ENCODE measurements at regions not wholly inside any gene's neighbourhood (a gene's known extent, or its start where the extent isn't known, plus 50 kb on each side); places are given as distances from the start of the nearest gene placed in this dataset.

DNA sequence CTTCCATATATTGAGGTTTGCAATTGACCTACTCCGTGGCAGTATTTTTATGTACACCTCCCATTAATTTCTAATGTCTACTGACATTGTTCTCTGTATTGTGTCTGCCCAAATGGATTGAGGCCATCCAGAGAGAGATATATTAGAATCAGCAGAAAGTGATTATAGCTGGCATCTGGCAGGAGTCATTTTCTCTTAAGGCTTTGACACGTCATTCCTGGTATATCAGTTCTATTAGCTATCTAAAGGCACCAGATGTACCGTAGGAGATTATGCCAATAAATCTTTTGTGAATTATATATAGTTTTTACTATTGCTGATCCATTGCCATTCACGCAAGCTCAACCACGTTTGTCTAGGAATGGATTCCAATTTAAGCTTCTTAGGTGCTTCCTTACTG is 1026.4 kb upstream of the IGFBP7 start:
- TF ChIP-seq, protein P1, sequence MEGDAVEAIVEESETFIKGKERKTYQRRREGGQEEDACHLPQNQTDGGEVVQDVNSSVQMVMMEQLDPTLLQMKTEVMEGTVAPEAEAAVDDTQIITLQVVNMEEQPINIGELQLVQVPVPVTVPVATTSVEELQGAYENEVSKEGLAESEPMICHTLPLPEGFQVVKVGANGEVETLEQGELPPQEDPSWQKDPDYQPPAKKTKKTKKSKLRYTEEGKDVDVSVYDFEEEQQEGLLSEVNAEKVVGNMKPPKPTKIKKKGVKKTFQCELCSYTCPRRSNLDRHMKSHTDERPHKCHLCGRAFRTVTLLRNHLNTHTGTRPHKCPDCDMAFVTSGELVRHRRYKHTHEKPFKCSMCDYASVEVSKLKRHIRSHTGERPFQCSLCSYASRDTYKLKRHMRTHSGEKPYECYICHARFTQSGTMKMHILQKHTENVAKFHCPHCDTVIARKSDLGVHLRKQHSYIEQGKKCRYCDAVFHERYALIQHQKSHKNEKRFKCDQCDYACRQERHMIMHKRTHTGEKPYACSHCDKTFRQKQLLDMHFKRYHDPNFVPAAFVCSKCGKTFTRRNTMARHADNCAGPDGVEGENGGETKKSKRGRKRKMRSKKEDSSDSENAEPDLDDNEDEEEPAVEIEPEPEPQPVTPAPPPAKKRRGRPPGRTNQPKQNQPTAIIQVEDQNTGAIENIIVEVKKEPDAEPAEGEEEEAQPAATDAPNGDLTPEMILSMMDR (IDR thresholded peaks at IDR 0.05; ENCODE audit: low read depth, low read length, poor library complexity, severe bottlenecking) = no peak
- TF ChIP-seq EZH2phosphoT487 (IDR thresholded peaks at IDR 0.05; ENCODE audit: borderline replicate concordance, low read length) = no peak

All from DOHH2 (cell line).